ENCODE measurements at regions not wholly inside any gene's neighbourhood (a gene's known extent, or its start where the extent isn't known, plus 50 kb on each side); places are given as distances from the start of the nearest gene placed in this dataset.

- TF ChIP-seq CTCF (conservative IDR thresholded peaks at IDR 0.05) = no peak
- no peak for TF ChIP-seq ZFX (IDR thresholded peaks at IDR 0.05)
Observed at GRCh38 chr6:81511423-81511822, 241.1 kb downstream of the TENT5A start.
